GM12873 (cell line): ENCODE measurements at regions not wholly inside any gene's neighbourhood (a gene's known extent, or its start where the extent isn't known, plus 50 kb on each side); places are given as distances from the start of the nearest gene placed in this dataset.

Experiments
- CTCF ChIP-seq: IDR thresholded peaks from 2 replicates; pipeline ENCODE4 v1.5.1; 2012; ENCODE audit warnings: low read depth, mild to moderate bottlenecking, moderate library complexity, low read length, control low read depth; ENCODE audit not compliant: insufficient read depth; ENCODE audit errors: missing control alignments

GRCh38 chr2:228875152-228875900 is 395.8 kb downstream of the PID1 start:
- TF ChIP-seq CTCF = no peak

GRCh38 chr2:228871012-228871411 is 400.1 kb downstream of the PID1 start:
- no peak for TF ChIP-seq CTCF

- TF ChIP-seq CTCF = no peak
These were observed 401.3 kb downstream of the PID1 start for GRCh38 chr2:228869636-228870264.

- TF ChIP-seq CTCF = no peak
These were observed 403.7 kb downstream of the PID1 start for GRCh38 chr2:228867406-228867805.

GRCh38 chr2:228866781-228867180 is 404.3 kb downstream of the PID1 start:
- no peak for TF ChIP-seq CTCF

GRCh38 chr2:228866044-228866443 is 405.0 kb downstream of the PID1 start:
- TF ChIP-seq CTCF = no peak

- TF ChIP-seq CTCF = no peak
These were observed 407.0 kb downstream of the PID1 start for GRCh38 chr2:228864131-228864530.
